ENCODE measurements at regions not wholly inside any gene's neighbourhood (a gene's known extent, or its start where the extent isn't known, plus 50 kb on each side); places are given as distances from the start of the nearest gene placed in this dataset.

- H3K9me1 ChIP-seq (replicated peaks; ENCODE audit: control insufficient read depth, extremely low read depth, insufficient read depth, low read length), result no peaks in the 10 kb centered on the region
- no peak overlapping the region for H3K27ac ChIP-seq (ENCODE audit: insufficient read depth, low read depth, low read length)
- H4K20me1 ChIP-seq (replicated peaks; ENCODE audit: control insufficient read depth, extremely low read depth, insufficient read depth, low read length), result no peaks in the 10 kb centered on the region
- H3K4me3 ChIP-seq (replicated peaks in 1 of 3; ENCODE audit: insufficient read depth in 1 of 3, low read depth in 1 of 3, low read length in 3 of 3), result no peak overlapping the region
- ChIA-PET CTCF (no interaction called here), POLR2A (no interaction called here)
- intact Hi-C loops (cut with micrococcal nuclease) (no loop called here), dilution Hi-C loops (cut with MboI; ENCODE audit: extremely low pct_ligation_motif_present, low sequenced_read_pairs) (no loop called here)
- BruUV-seq (replicated peaks), result no TSS peak
- no peaks in the 10 kb centered on the region for H3K27me3 ChIP-seq (ENCODE audit: control insufficient read depth in 2 of 2, insufficient read depth in 2 of 2, low read length in 2 of 2)
- H3K9ac ChIP-seq (replicated peaks; ENCODE audit: extremely low read depth, insufficient read depth, low read length), result no peak overlapping the region
- H3K4me1 ChIP-seq (ENCODE audit: control insufficient read depth, extremely low read depth, insufficient read depth, low read length), result no peaks in the 10 kb centered on the region
- TF ChIP-seq CTCF (IDR thresholded peaks at IDR 0.05; ENCODE audit: extremely low read depth in 1 of 2, insufficient read depth in 1 of 2, low read depth in 1 of 2, low read length in 2 of 2) (no peak), POLR2AphosphoS5 (IDR thresholded peaks at IDR 0.05; ENCODE audit: insufficient read depth, low read depth, low read length) (no peak), FOS (IDR thresholded peaks at IDR 0.05; ENCODE audit: borderline replicate concordance, insufficient read depth, low read length) (no peak), POLR2A (IDR thresholded peaks at IDR 0.05; ENCODE audit: low read depth, low read length) (no peak), GATA2 (IDR thresholded peaks at IDR 0.05; ENCODE audit: insufficient read depth, insufficient read length, low read depth, low read length) (no peak), JUN (IDR thresholded peaks at IDR 0.05; ENCODE audit: borderline replicate concordance, insufficient read depth, insufficient read length, low read depth) (no peak), EZH2 (IDR thresholded peaks at IDR 0.05; ENCODE audit: borderline replicate concordance, low read depth, low read length, severe bottlenecking) (no peak), MAX (IDR thresholded peaks at IDR 0.05; ENCODE audit: insufficient read depth, insufficient read length) (no peak), MYC (IDR thresholded peaks at IDR 0.05; ENCODE audit: low read depth, low read length) (no peak)
- no peak for FAIRE-seq
- no peak overlapping the region for H3K4me2 ChIP-seq (ENCODE audit: insufficient read depth, low read length)
- no peaks in the 10 kb centered on the region for H3K9me3 ChIP-seq (replicated peaks; ENCODE audit: control insufficient read depth, insufficient read depth, low read length)
- no peak overlapping the region for H2AFZ ChIP-seq (ENCODE audit: low read depth, low read length)
- DNase-seq (ENCODE audit: low read depth, low spot score), result no peak
- H3K36me3 ChIP-seq (ENCODE audit: control insufficient read depth in 2 of 2, extremely low read depth in 1 of 2, insufficient read depth in 2 of 2, low read length in 2 of 2), result no peaks in the 10 kb centered on the region
- no peaks in the 10 kb centered on the region for H3K79me2 ChIP-seq (ENCODE audit: control insufficient read depth, insufficient read depth, low read length)
These were observed 177.9 kb upstream of the SLC14A2 start for GRCh38 chr18:45437366-45437765.

All from endothelial cell of umbilical vein (primary cell).